Daoy (cell line): ENCODE measurements at regions not wholly inside any gene's neighbourhood (a gene's known extent, or its start where the extent isn't known, plus 50 kb on each side); places are given as distances from the start of the nearest gene placed in this dataset.
"Not testable (repeated sequence)": the region's sequence is repeated elsewhere in the genome, so short reads cannot be mapped to it uniquely, and the experiment has no call there.

ENCODE experiments used
- DNase-seq: peaks from one replicate; pipeline ENCODE4 v3.0.0-alpha.2; 2015; ENCODE audit warnings: low read depth

DNA sequence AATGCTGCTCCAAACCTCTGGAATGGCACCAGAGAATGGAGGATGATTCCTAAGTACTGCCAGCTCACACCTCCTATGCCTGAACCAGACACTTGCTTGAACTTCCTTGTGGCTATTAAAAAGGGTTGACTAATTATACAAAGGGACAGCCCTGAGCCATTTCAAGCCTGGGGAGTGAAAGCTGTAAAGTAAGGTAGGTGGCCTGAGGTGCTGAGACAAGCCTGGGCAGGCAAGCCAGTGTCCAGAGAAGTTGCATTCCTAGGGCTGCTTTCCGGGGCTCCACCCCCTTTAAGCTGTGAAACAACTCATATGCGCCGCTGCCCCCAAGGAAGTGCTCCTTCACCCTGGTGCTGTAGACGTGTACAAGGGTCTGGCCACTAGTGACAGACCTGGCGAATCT, 79.9 kb upstream of the SLC1A3 start:
- DNase-seq: no peak

DNA sequence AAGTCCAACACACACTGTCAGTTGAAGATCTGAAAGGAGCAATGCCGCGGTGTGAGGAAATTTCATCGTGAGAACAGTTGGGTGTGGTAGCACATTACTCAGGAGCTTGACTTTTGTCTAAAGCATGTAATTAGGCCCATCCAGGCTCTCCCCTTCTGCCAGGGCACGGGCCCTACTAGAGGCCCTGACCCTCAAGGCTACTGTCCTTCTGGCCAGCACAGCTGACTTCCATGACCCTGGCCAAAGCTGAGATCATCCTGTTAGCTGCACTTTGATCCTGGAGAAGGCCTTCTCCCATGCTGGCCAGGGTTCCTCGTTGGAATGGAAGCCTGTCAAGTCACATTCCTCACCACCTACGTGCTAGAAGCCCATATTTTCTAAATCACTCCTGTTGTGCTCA, 77.8 kb upstream of the SLC1A3 start:
- no peak for DNase-seq

DNA sequence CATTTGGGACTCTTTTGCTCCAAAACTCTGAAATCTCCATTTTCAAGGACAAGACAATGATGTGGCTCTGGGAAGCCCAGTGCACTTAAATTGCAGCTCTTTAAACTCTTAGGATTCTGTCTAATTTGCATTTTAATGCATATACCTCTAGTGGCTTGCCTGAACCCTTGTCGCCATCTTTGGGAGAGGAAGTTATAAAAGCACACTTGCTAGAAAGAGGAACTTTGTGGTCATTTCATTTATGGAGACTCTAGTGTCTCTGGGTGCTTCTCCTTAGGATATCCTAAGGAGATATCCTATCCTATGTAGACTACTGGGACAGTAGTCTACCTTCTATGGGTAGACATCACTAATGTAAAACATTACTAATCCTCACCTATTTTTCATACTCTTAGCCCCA, 77.3 kb upstream of the SLC1A3 start:
- no peak for DNase-seq

DNA sequence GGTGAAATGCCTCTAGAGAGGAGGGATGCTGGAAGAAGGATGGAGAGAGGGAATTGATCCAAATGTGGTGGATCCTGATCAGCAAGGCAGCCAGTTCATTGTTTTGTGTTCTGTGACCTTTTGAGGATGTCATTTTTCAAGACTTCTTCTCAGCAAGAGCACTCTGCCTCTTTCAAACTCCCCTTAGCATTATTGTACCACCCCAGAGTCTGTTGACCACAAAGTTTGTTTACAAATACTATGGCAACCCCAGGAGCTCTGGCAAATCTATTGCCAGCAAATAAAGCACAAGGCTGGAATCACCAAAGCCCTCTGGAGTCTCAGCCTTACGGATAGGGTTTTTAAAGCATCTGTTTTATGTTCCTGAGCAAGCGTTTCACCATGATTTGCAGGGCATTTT, 76.2 kb upstream of the SLC1A3 start:
- DNase-seq: no peak

DNA sequence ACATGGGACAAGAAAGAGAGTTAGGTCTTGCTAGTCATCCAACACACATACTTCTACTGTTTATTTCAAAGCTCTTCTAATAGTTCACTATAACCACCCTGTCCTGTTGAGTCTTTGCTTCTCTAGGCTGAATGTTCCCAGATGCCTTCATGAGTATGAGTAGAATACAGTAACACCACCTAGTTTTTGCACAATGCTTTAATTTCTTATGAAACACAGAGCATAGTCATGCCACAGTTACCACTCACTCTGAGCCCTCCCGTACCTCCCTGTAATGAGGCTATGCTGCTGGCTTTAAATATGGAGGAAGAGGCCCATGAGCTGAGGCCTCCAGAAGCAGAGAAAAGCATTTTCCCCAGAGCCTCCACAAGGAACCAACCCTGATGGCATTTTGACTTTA, 75.0 kb upstream of the SLC1A3 start:
- DNase-seq: no peak

DNA sequence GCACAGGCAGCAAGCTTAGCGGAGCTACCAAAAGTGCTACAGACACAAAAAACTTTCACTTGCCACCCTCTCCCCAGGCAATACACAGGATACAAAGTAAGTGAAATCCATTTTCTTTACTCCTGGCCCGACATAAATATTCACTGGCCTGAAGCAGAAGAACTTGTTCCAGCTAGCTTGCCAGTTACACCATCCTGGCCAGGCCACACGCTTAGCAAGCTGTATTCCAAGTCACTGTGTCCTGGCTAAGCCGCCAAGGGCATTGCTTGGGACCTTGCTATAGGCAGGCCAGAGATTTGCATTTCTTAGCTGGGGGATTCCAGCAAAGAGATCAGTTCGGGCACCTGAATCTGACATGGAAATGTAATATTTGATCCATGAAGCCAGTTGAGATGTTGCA, 71.0 kb upstream of the SLC1A3 start:
- no peak for DNase-seq

DNA sequence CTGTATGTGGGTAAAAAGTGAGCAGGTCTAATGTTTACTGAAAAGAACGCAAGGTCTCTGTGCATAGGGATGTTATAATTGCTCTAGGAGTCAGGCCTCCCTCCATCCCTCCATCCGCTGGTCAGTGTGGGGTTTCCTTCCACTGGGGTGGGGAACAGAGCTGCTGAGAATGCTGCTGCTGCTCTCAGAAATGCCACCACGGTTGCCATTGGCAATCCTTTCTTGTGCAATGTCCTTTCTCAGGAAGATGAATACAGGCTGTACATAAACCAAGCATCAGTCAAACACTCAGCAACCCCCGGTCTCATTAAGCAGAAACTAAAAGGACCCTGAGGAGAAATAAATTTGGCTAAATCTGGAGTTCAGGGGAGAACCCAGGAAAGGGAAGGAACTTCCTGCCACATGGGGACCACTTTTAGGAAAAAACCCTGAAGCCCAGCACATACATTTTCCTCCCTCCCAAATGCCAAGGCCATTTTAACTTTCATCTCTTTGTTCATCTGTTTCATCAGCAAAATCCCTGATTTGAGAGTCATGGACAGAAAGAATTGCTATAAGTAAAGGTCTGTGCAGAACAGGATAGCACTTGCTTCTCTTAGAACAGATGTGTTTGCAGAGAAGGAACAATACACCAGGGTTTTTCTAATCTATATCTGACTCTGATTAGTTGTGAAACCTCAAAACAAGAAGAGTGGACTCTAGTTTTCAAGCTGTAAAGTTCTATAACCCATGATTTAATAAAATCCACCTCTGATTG, 70.4 kb upstream of the SLC1A3 start:
- DNase-seq: no peak

DNA sequence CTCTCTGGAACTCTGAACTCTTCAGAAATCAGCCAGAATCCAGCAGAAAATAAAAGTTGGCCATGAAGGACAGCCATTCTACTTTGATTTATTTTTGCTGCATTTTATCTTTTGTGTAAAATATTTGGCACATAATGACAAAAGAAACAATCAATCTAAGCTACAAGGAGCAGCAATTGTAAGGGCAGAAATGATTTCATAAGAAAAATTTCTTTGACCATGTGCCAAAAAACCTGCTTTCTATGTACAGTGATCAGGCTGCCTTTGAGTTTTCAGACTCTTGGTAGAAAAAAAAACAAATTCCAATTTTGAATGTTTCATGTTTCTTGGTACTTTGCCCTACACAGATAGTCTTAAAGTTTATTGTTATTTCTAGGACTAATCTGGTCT, 69.8 kb upstream of the SLC1A3 start:
- no peak for DNase-seq

DNA sequence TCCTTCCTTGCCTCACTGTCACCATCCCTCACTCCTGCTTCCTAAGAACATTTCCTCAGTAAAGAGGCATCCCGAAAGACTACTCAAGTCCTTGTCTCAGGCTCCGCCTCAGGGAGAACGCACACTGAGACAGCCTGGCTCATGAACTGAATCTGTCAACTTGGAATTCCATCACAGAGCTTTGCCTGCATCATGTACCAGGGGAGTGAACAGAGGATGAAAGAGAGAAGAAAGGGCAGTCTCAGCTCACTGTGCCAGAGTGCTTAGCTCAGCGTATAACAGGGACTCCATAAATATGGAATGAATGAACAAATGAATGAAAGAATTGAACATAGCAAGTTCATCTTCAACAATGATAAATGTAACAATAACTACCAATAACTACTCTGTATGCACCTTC, 68.7 kb upstream of the SLC1A3 start:
- DNase-seq: no peak

DNA sequence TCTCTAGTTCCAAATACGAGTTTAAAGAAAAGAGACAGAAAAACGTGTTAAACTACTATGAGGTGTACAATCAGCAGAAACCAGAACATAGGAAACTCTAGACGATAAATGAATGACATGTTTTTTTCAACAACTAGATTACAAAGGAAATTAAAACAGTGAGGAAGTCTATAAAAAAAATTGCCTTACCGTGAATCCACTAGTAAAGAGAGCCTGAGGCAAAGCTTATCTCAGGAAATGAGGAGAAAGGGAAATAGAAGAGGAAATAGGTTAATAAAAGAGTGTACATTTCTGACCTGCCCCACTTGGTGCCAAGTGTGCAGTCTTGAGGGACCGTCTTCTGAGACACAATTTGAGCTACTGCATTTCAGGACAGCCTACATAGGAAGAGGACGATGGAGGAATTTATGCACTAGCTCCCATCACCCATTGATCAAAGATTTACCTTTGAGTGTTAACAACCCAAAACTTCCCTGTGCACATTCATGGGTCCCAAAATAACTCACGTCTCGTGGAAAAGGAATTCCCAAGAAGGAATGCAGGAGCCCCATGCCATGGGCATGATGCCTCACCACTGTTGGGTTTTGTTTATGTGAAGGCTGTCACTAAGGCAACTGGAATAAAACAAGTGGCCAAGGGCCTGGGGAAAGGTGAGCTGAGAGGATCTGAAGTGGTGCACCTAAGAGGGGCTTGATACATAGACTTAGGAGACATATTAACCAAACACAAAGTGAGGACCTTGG, 53.6 kb upstream of the SLC1A3 start:
- DNase-seq: peak; percentile 34

DNA sequence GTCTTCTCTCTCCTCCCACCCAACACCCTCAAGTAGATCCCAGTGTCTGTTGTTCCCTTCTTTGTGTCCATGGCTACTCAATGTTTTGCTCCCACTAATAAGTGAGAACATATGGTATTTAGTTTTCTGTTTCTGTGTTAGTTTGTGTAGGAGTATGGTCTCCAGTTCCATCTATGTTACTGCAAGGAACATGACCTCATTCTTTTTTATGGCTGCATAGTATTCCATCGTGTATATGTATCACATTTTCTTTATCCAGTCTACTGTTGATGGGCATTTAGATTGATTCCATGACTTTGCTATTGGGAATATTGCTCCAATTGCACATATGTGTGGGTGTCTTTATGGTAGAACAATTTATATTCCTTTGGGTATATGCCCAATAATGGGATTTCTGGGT, 51.4 kb upstream of the SLC1A3 start:
- DNase-seq: not testable (repeated sequence)
